SK-N-SH (cell line): ENCODE measurements at regions not wholly inside any gene's neighbourhood (a gene's known extent, or its start where the extent isn't known, plus 50 kb on each side); places are given as distances from the start of the nearest gene placed in this dataset.

Experiments
- EZH2phosphoT487 ChIP-seq: fragments of 200-600 bp; sonication (generic); IDR thresholded peaks from 2 replicates; pipeline ENCODE4 v1.6.1; 2017; ENCODE audit warnings: low read depth, mixed run types, mild to moderate bottlenecking, antibody characterized with exemption, moderate library complexity, borderline replicate concordance
- GATA2 ChIP-seq: sonication (generic); formaldehyde crosslinking; IDR thresholded peaks from 2 replicates; pipeline ENCODE4 v1.5.0; 2020; ENCODE audit warnings: mild to moderate bottlenecking, missing genetic modification reagents
- MXI1 ChIP-seq: IDR thresholded peaks from 2 replicates; pipeline ENCODE4 v1.6.1; 2012; ENCODE audit warnings: mild to moderate bottlenecking, low read depth, low read length, improper control_type of control experiment
- NRF1 ChIP-seq: IDR thresholded peaks from 2 replicates; pipeline ENCODE4 v1.6.1; 2012; ENCODE audit warnings: low read depth, mild to moderate bottlenecking, low read length
- POLR2AphosphoS5 ChIP-seq: IDR thresholded peaks from 2 replicates; pipeline ENCODE4 v1.6.1; 2012; ENCODE audit warnings: low read depth, low read length
- RFX5 ChIP-seq: IDR thresholded peaks from 2 replicates; pipeline ENCODE4 v1.6.1; 2012; ENCODE audit warnings: mild to moderate bottlenecking, improper control_type of control experiment, low read length
- SIN3A ChIP-seq: IDR thresholded peaks from 2 replicates; pipeline ENCODE4 v1.6.1; 2012; ENCODE audit warnings: low read depth, mild to moderate bottlenecking, low read length, moderate library complexity, borderline replicate concordance
- SMC3 ChIP-seq: IDR thresholded peaks from 2 replicates; pipeline ENCODE4 v1.6.1; 2012; ENCODE audit warnings: low read depth, low read length, improper control_type of control experiment
- TAF1 ChIP-seq: IDR thresholded peaks from 2 replicates; pipeline ENCODE4 v1.6.1; 2012; ENCODE audit warnings: low read depth, mild to moderate bottlenecking, low read length, moderate library complexity, borderline replicate concordance
- TEAD4 ChIP-seq: IDR thresholded peaks from 2 replicates; pipeline ENCODE4 v1.4.0; 2012; ENCODE audit warnings: mild to moderate bottlenecking, borderline replicate concordance; ENCODE audit not compliant: insufficient read depth
- TF ChIP-seq, protein P1 (sequence below): fragments of 200-600 bp; sonication (generic); IDR thresholded peaks from 2 replicates; pipeline ENCODE4 v1.6.1; 2017; ENCODE audit warnings: antibody characterized with exemption, mild to moderate bottlenecking, moderate library complexity
- TF ChIP-seq, protein P2 (sequence below): fragments of 150-350 bp; IDR thresholded peaks from 2 replicates; pipeline ENCODE4 v1.6.1; 2017; ENCODE audit warnings: antibody characterized with exemption, low read length, low read depth, borderline replicate concordance
- TF ChIP-seq, protein P3 (sequence below): fragments of 150-350 bp; IDR thresholded peaks from 2 replicates; pipeline ENCODE4 v1.6.1; 2016; ENCODE audit warnings: mild to moderate bottlenecking, low read depth, low read length

GRCh38 chr1:208772891-208773290 is 528.7 kb upstream of the PLXNA2 start:
- TF ChIP-seq, protein P1, sequence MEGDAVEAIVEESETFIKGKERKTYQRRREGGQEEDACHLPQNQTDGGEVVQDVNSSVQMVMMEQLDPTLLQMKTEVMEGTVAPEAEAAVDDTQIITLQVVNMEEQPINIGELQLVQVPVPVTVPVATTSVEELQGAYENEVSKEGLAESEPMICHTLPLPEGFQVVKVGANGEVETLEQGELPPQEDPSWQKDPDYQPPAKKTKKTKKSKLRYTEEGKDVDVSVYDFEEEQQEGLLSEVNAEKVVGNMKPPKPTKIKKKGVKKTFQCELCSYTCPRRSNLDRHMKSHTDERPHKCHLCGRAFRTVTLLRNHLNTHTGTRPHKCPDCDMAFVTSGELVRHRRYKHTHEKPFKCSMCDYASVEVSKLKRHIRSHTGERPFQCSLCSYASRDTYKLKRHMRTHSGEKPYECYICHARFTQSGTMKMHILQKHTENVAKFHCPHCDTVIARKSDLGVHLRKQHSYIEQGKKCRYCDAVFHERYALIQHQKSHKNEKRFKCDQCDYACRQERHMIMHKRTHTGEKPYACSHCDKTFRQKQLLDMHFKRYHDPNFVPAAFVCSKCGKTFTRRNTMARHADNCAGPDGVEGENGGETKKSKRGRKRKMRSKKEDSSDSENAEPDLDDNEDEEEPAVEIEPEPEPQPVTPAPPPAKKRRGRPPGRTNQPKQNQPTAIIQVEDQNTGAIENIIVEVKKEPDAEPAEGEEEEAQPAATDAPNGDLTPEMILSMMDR: no peak
- TF ChIP-seq TAF1: no peak
- no peak for TF ChIP-seq NRF1
- TF ChIP-seq EZH2phosphoT487: no peak
- TF ChIP-seq SIN3A: no peak
- TF ChIP-seq POLR2AphosphoS5: no peak
- TF ChIP-seq, protein P2, sequence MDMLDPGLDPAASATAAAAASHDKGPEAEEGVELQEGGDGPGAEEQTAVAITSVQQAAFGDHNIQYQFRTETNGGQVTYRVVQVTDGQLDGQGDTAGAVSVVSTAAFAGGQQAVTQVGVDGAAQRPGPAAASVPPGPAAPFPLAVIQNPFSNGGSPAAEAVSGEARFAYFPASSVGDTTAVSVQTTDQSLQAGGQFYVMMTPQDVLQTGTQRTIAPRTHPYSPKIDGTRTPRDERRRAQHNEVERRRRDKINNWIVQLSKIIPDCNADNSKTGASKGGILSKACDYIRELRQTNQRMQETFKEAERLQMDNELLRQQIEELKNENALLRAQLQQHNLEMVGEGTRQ: no peak
- TF ChIP-seq SMC3: no peak
- TF ChIP-seq GATA2 (CRISPR knock-in tag): no peak
- TF ChIP-seq RFX5: no peak
- TF ChIP-seq TEAD4: no peak
- TF ChIP-seq, protein P3, sequence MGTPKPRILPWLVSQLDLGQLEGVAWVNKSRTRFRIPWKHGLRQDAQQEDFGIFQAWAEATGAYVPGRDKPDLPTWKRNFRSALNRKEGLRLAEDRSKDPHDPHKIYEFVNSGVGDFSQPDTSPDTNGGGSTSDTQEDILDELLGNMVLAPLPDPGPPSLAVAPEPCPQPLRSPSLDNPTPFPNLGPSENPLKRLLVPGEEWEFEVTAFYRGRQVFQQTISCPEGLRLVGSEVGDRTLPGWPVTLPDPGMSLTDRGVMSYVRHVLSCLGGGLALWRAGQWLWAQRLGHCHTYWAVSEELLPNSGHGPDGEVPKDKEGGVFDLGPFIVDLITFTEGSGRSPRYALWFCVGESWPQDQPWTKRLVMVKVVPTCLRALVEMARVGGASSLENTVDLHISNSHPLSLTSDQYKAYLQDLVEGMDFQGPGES: no peak
- TF ChIP-seq MXI1: no peak
